ENCODE measurements at regions not wholly inside any gene's neighbourhood (a gene's known extent, or its start where the extent isn't known, plus 50 kb on each side); places are given as distances from the start of the nearest gene placed in this dataset.

- Histone ChIP-seq H3K9me3 (ENCODE audit: insufficient read depth, low read length) (peaks cover 23% of the 10 kb centered on the region), H3K9ac (ENCODE audit: insufficient read length, low read depth) (no peak overlapping the region), H3K36me3 (ENCODE audit: insufficient read depth, insufficient read length, low read length) (no peaks in the 10 kb centered on the region), H3K4me3 (ENCODE audit: insufficient read length, low read depth) (no peak overlapping the region), H3K4me1 (ENCODE audit: insufficient read depth, insufficient read length) (peaks cover under 1% of the 10 kb centered on the region), H3K27me3 (ENCODE audit: insufficient read depth, insufficient read length) (no peaks in the 10 kb centered on the region)
- TF ChIP-seq YY1 (IDR thresholded peaks at IDR 0.05; ENCODE audit: insufficient read depth, insufficient read length) (no peak), SUZ12 (IDR thresholded peaks at IDR 0.05; ENCODE audit: extremely low read depth, insufficient read depth, insufficient read length) (no peak), ZNF274 (IDR thresholded peaks at IDR 0.05; ENCODE audit: low read depth, low read length) (no peak)
- DNase-seq (ENCODE audit: low read depth, low spot score) = no peak
Measured at GRCh38 chr2:5544205-5544786, 147.9 kb upstream of the SOX11 start.

- Histone ChIP-seq H3K4me1 (ENCODE audit: insufficient read depth, insufficient read length) (no peaks in the 10 kb centered on the region), H3K36me3 (ENCODE audit: insufficient read depth, insufficient read length, low read length) (no peaks in the 10 kb centered on the region), H3K9me3 (ENCODE audit: insufficient read depth, low read length) (peaks cover 23% of the 10 kb centered on the region), H3K4me3 (ENCODE audit: insufficient read length, low read depth) (no peak overlapping the region), H3K27me3 (ENCODE audit: insufficient read depth, insufficient read length) (no peaks in the 10 kb centered on the region), H3K9ac (ENCODE audit: insufficient read length, low read depth) (no peak overlapping the region)
- TF ChIP-seq ZNF274 (IDR thresholded peaks at IDR 0.05; ENCODE audit: low read depth, low read length) (no peak), SUZ12 (IDR thresholded peaks at IDR 0.05; ENCODE audit: extremely low read depth, insufficient read depth, insufficient read length) (no peak), YY1 (IDR thresholded peaks at IDR 0.05; ENCODE audit: insufficient read depth, insufficient read length) (no peak)
- DNase-seq (ENCODE audit: low read depth, low spot score) = no peak
Measured at GRCh38 chr2:5546181-5546580, 146.0 kb upstream of the SOX11 start.

GRCh38 chr2:5548991-5549715 lies 143.0 kb upstream of the SOX11 start:
- Histone ChIP-seq H3K4me3 (ENCODE audit: insufficient read length, low read depth) (no peak overlapping the region), H3K36me3 (ENCODE audit: insufficient read depth, insufficient read length, low read length) (no peaks in the 10 kb centered on the region), H3K27me3 (ENCODE audit: insufficient read depth, insufficient read length) (no peaks in the 10 kb centered on the region), H3K4me1 (ENCODE audit: insufficient read depth, insufficient read length) (no peaks in the 10 kb centered on the region), H3K9ac (ENCODE audit: insufficient read length, low read depth) (no peak overlapping the region), H3K9me3 (ENCODE audit: insufficient read depth, low read length) (peaks cover 14% of the 10 kb centered on the region)
- no peak for TF ChIP-seq ZNF274 (IDR thresholded peaks at IDR 0.05; ENCODE audit: low read depth, low read length)
- DNase-seq (ENCODE audit: low read depth, low spot score) = no peak

- no peak for DNase-seq (ENCODE audit: low read depth, low spot score)
- Histone ChIP-seq H3K4me3 (ENCODE audit: insufficient read length, low read depth) (no peak overlapping the region), H3K9me3 (ENCODE audit: insufficient read depth, low read length) (peaks cover 8% of the 10 kb centered on the region), H3K4me1 (ENCODE audit: insufficient read depth, insufficient read length) (no peaks in the 10 kb centered on the region), H3K36me3 (ENCODE audit: insufficient read depth, insufficient read length, low read length) (no peaks in the 10 kb centered on the region), H3K27me3 (ENCODE audit: insufficient read depth, insufficient read length) (no peaks in the 10 kb centered on the region), H3K9ac (ENCODE audit: insufficient read length, low read depth) (no peak overlapping the region)
- no peak for TF ChIP-seq ZNF274 (IDR thresholded peaks at IDR 0.05; ENCODE audit: low read depth, low read length)
- no peak for TF ChIP-seq SUZ12 (IDR thresholded peaks at IDR 0.05; ENCODE audit: extremely low read depth, insufficient read depth, insufficient read length)
- TF ChIP-seq YY1 (IDR thresholded peaks at IDR 0.05; ENCODE audit: insufficient read depth, insufficient read length) = no peak
Measured at GRCh38 chr2:5549771-5550170, 142.4 kb upstream of the SOX11 start.

- TF ChIP-seq YY1 (IDR thresholded peaks at IDR 0.05; ENCODE audit: insufficient read depth, insufficient read length) (no peak), ZNF274 (IDR thresholded peaks at IDR 0.05; ENCODE audit: low read depth, low read length) (no peak), SUZ12 (IDR thresholded peaks at IDR 0.05; ENCODE audit: extremely low read depth, insufficient read depth, insufficient read length) (no peak)
- no peak for DNase-seq (ENCODE audit: low read depth, low spot score)
- no peak overlapping the region for H3K4me3 ChIP-seq (ENCODE audit: insufficient read length, low read depth)
Measured at GRCh38 chr2:5555636-5556035, 136.5 kb upstream of the SOX11 start.

GRCh38 chr2:5561006-5561405 lies 131.2 kb upstream of the SOX11 start:
- Histone ChIP-seq H3K4me3 (ENCODE audit: insufficient read length, low read depth) (no peak overlapping the region), H3K4me1 (ENCODE audit: insufficient read depth, insufficient read length) (no peaks in the 10 kb centered on the region), H3K9me3 (ENCODE audit: insufficient read depth, low read length) (0 out of 2 replicates have a peak, but pooled peaks cover 7% of the 10 kb centered on the region), H3K36me3 (ENCODE audit: insufficient read depth, insufficient read length, low read length) (no peaks in the 10 kb centered on the region), H3K27me3 (ENCODE audit: insufficient read depth, insufficient read length) (no peaks in the 10 kb centered on the region), H3K9ac (ENCODE audit: insufficient read length, low read depth) (no peak overlapping the region)
- TF ChIP-seq SUZ12 (IDR thresholded peaks at IDR 0.05; ENCODE audit: extremely low read depth, insufficient read depth, insufficient read length) (no peak), ZNF274 (IDR thresholded peaks at IDR 0.05; ENCODE audit: low read depth, low read length) (no peak), YY1 (IDR thresholded peaks at IDR 0.05; ENCODE audit: insufficient read depth, insufficient read length) (no peak)
- DNase-seq (ENCODE audit: low read depth, low spot score) = no peak

More at GRCh38 chr2:5555636-5556035, 136.5 kb upstream of the SOX11 start:
- Histone ChIP-seq H3K4me1 (ENCODE audit: insufficient read depth, insufficient read length) (no peaks in the 10 kb centered on the region), H3K9ac (ENCODE audit: insufficient read length, low read depth) (no peak overlapping the region), H3K27me3 (ENCODE audit: insufficient read depth, insufficient read length) (no peaks in the 10 kb centered on the region), H3K36me3 (ENCODE audit: insufficient read depth, insufficient read length, low read length) (no peaks in the 10 kb centered on the region), H3K9me3 (ENCODE audit: insufficient read depth, low read length) (0 out of 2 replicates have a peak, but pooled peaks cover 7% of the 10 kb centered on the region)

GRCh38 chr2:5562426-5562825 lies 129.8 kb upstream of the SOX11 start:
- Histone ChIP-seq H3K4me1 (ENCODE audit: insufficient read depth, insufficient read length) (no peaks in the 10 kb centered on the region), H3K36me3 (ENCODE audit: insufficient read depth, insufficient read length, low read length) (no peaks in the 10 kb centered on the region)
- no peak for TF ChIP-seq ZNF274 (IDR thresholded peaks at IDR 0.05; ENCODE audit: low read depth, low read length)
- TF ChIP-seq SUZ12 (IDR thresholded peaks at IDR 0.05; ENCODE audit: extremely low read depth, insufficient read depth, insufficient read length) = no peak
- TF ChIP-seq YY1 (IDR thresholded peaks at IDR 0.05; ENCODE audit: insufficient read depth, insufficient read length) = no peak

More at GRCh38 chr2:5562426-5562825, 129.8 kb upstream of the SOX11 start:
- Histone ChIP-seq H3K9me3 (ENCODE audit: insufficient read depth, low read length) (0 out of 2 replicates have a peak, but pooled peaks cover 7% of the 10 kb centered on the region), H3K27me3 (ENCODE audit: insufficient read depth, insufficient read length) (no peaks in the 10 kb centered on the region), H3K9ac (ENCODE audit: insufficient read length, low read depth) (no peak overlapping the region), H3K4me3 (ENCODE audit: insufficient read length, low read depth) (no peak overlapping the region)
- DNase-seq (ENCODE audit: low read depth, low spot score) = no peak
